Mesendoderm (in vitro differentiated cells): ENCODE measurements at regions not wholly inside any gene's neighbourhood (a gene's known extent, or its start where the extent isn't known, plus 50 kb on each side); places are given as distances from the start of the nearest gene placed in this dataset.
"Not testable (repeated sequence)": the region's sequence is repeated elsewhere in the genome, so short reads cannot be mapped to it uniquely, and the experiment has no call there.

Source experiments
- DNase-seq: peaks from one replicate; pipeline ENCODE4 v3.0.0; 2013
- H2AK5ac ChIP-seq: 2 replicates; pipeline ENCODE4 v1.6.1; 2013; ENCODE audit warnings: low read length, inconsistent platforms
- H2BK120ac ChIP-seq: 2 replicates; pipeline ENCODE4 v1.6.1; 2013; ENCODE audit warnings: low read depth, mild to moderate bottlenecking, low read length, moderate library complexity, mixed read lengths
- H2BK15ac ChIP-seq: replicated peaks from 2 replicates; pipeline ENCODE4 v1.6.1; 2013; ENCODE audit warnings: low read depth, mild to moderate bottlenecking, moderate library complexity
- H2BK5ac ChIP-seq: 2 replicates; pipeline ENCODE4 v1.6.1; 2013; ENCODE audit warnings: low read length, inconsistent platforms
- H3K18ac ChIP-seq: 2 replicates; pipeline ENCODE4 v1.6.1; 2013; ENCODE audit warnings: mild to moderate bottlenecking, low read length, mixed read lengths
- H3K23ac ChIP-seq: one replicate; pipeline ENCODE4 v1.6.1; 2013; ENCODE audit warnings: low read length
- H3K27ac ChIP-seq: 2 replicates; pipeline ENCODE4 v1.5.1; 2013; ENCODE audit warnings: low read depth, mild to moderate bottlenecking, inconsistent platforms, low read length, moderate library complexity
- H3K27me3 ChIP-seq: 2 replicates; pipeline ENCODE4 v1.6.1; 2013; ENCODE audit warnings: low read length, control low read depth, mild to moderate bottlenecking, inconsistent platforms; ENCODE audit not compliant: insufficient read depth, poor library complexity
- H3K36me3 ChIP-seq: 2 replicates; pipeline ENCODE4 v1.6.1; 2013; ENCODE audit warnings: low read length, inconsistent platforms; ENCODE audit not compliant: control insufficient read depth, insufficient read depth
- H3K4ac ChIP-seq: one replicate; pipeline ENCODE4 v1.6.1; 2013; ENCODE audit warnings: low read depth, mild to moderate bottlenecking, low read length, moderate library complexity
- H3K4me1 ChIP-seq: 2 replicates; pipeline ENCODE4 v1.6.1; 2013; ENCODE audit warnings: low read depth, low read length, inconsistent platforms; ENCODE audit not compliant: control insufficient read depth
- H3K4me2 ChIP-seq: 2 replicates; pipeline ENCODE4 v1.6.1; 2013; ENCODE audit warnings: low read length
- H3K4me3 ChIP-seq: 2 replicates; pipeline ENCODE4 v1.5.1; 2013; ENCODE audit warnings: mild to moderate bottlenecking, low read length
- H3K56ac ChIP-seq: one replicate; pipeline ENCODE4 v1.6.1; 2013; ENCODE audit warnings: low read length
- H3K79me1 ChIP-seq: 2 replicates; pipeline ENCODE4 v1.6.1; 2013; ENCODE audit warnings: low read length, inconsistent platforms
- H3K79me2 ChIP-seq: 2 replicates; pipeline ENCODE4 v1.6.1; 2013; ENCODE audit warnings: mild to moderate bottlenecking, low read length; ENCODE audit not compliant: control insufficient read depth, insufficient read depth
- H3K9ac ChIP-seq: 2 replicates; pipeline ENCODE4 v1.6.1; 2013; ENCODE audit warnings: low read length, inconsistent platforms
- H4K5ac ChIP-seq: one replicate; pipeline ENCODE4 v1.6.1; 2013; ENCODE audit warnings: low read length
- H4K8ac ChIP-seq: one replicate; pipeline ENCODE4 v1.6.1; 2013; ENCODE audit warnings: low read depth, mild to moderate bottlenecking, control low read depth, low read length, moderate library complexity
- WGBS: extraction: QIAGEN DNeasy Blood & Tissue Kit; methylation state at CpG from one replicate; pipeline ENCODE4 v1.1.7; 2013; ENCODE audit warnings: low lambda C conversion rate, missing lambda C conversion rate; ENCODE audit not compliant: insufficient coverage; ENCODE audit errors: extremely low coverage; 5-methylcytosine and 5-hydroxymethylcytosine counted together

GRCh38 chr11:49282125-49282524, 73.7 kb upstream of the FOLH1 start:
- H3K4me1 ChIP-seq, H3K27me3 ChIP-seq, H3K23ac ChIP-seq, H3K79me1 ChIP-seq, H4K5ac ChIP-seq, H3K79me2 ChIP-seq, H2BK5ac ChIP-seq, H3K4me3 ChIP-seq, H3K4me2 ChIP-seq, H3K36me3 ChIP-seq, H3K56ac ChIP-seq, DNase-seq, H3K27ac ChIP-seq, H4K8ac ChIP-seq, H3K9ac ChIP-seq, H3K18ac ChIP-seq, H2BK15ac ChIP-seq, H2BK120ac ChIP-seq, H2AK5ac ChIP-seq, H3K4ac ChIP-seq: not testable (repeated sequence)
- no CpG with 5 or more reads among the region's 3 CpGs for WGBS

GRCh38 chr11:49277951-49278350, 69.5 kb upstream of the FOLH1 start:
- not testable (repeated sequence) for H3K9ac ChIP-seq, H2BK120ac ChIP-seq, H2BK15ac ChIP-seq, H2AK5ac ChIP-seq, H3K36me3 ChIP-seq, H3K27ac ChIP-seq, H3K4me3 ChIP-seq, H3K23ac ChIP-seq, H3K79me1 ChIP-seq, H3K56ac ChIP-seq, H3K27me3 ChIP-seq, H3K79me2 ChIP-seq, H3K18ac ChIP-seq, H3K4me1 ChIP-seq, H2BK5ac ChIP-seq, H4K5ac ChIP-seq, H4K8ac ChIP-seq, H3K4me2 ChIP-seq, H3K4ac ChIP-seq
- no CpG with 5 or more reads among the region's 2 CpGs for WGBS
- peak; percentile 79 for DNase-seq
